T-helper 1 cell treated with Interleukin-12 subunit alpha and Interleukin-12 subunit beta and Interleukin-4 antibody, amounts not matched to agents 30 μg/mL and 1 μg/mL, for 36 hours (primary cell): ENCODE measurements at regions not wholly inside any gene's neighbourhood (a gene's known extent, or its start where the extent isn't known, plus 50 kb on each side); places are given as distances from the start of the nearest gene placed in this dataset.
"Not testable (repeated sequence)": the region's sequence is repeated elsewhere in the genome, so short reads cannot be mapped to it uniquely, and the experiment has no call there.

ENCODE experiments used
- H3K27ac Mint-ChIP-seq: one replicate; pipeline ENCODE4 v1.8.0; 2021; ENCODE audit warnings: mild to moderate bottlenecking, mixed read lengths
- H3K27me3 Mint-ChIP-seq: one replicate; pipeline ENCODE4 v1.8.0; 2021; ENCODE audit warnings: low read depth, mixed read lengths
- H3K36me3 Mint-ChIP-seq: one replicate; pipeline ENCODE4 v1.8.0; 2021; ENCODE audit warnings: low read depth, mixed read lengths
- H3K4me1 Mint-ChIP-seq: one replicate; pipeline ENCODE4 v1.8.0; 2021; ENCODE audit warnings: low read depth, mixed read lengths
- H3K4me3 Mint-ChIP-seq: one replicate; pipeline ENCODE4 v1.8.0; 2021; ENCODE audit warnings: mild to moderate bottlenecking, moderate library complexity, mixed read lengths
- H3K9me3 Mint-ChIP-seq: one replicate; pipeline ENCODE4 v1.8.0; 2021; ENCODE audit warnings: mixed read lengths

DNA sequence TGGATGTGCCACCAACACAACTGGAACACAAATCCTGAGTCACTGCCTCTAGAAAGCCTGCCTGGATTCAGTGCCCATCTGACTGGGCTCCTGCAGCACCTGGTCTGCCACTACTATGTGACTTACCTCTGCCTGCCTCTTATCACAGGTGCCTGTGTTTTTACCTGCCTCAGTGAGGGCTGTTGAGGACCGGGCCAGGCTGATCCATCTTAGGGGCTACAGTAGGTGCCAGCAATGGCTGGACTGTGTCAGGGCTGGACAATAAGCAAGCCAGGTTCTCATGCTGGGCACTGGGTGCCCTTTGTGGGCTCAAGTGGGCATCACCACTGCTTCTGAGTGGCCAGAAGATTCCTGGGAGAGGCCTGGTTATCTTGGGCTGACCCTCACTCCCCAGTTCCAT, 948.6 kb upstream of the TPTE start:
- H3K27ac Mint-ChIP-seq, H3K36me3 Mint-ChIP-seq, H3K27me3 Mint-ChIP-seq, H3K4me3 Mint-ChIP-seq, H3K9me3 Mint-ChIP-seq, H3K4me1 Mint-ChIP-seq: not testable (repeated sequence)

DNA sequence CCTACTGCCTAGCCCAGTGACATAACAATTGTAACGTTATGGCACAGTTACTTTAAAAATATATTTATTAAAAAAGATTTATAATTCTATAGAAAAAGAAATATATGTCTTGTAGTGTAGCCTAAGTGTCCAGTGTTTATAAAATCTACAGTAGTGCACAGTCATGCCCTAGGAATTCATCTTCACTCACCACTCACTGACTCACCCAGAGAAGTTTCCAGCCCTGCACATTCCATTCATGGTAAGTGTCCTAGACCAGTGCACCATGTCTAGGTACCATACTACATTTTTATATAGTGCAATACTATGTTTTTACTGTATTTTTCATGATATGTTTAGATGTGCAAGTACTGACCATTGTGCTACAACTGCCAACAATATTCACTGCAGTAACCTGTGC, 947.9 kb upstream of the TPTE start:
- H3K27ac Mint-ChIP-seq, H3K4me1 Mint-ChIP-seq, H3K4me3 Mint-ChIP-seq, H3K9me3 Mint-ChIP-seq, H3K27me3 Mint-ChIP-seq, H3K36me3 Mint-ChIP-seq: not testable (repeated sequence)

DNA sequence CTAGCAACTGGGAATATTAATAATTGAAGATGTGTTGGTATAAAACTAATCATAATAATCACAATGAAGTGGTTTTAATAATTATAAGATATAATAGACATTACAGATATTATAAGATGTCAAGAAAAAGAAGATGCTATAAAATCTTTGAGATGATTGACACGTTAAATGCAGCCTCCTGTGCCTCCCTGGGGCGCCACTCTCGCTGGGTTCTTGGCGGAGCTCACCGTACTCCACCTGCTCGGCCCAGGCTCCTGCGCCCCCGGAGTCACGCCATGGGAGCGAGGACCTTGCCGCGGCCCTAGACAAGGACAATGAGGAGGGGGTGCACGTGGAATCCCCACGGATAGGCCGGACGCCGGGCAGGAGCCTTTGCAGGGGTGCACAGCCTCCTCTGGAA, 942.1 kb upstream of the TPTE start:
- not testable (repeated sequence) for H3K27me3 Mint-ChIP-seq, H3K4me3 Mint-ChIP-seq, H3K27ac Mint-ChIP-seq

DNA sequence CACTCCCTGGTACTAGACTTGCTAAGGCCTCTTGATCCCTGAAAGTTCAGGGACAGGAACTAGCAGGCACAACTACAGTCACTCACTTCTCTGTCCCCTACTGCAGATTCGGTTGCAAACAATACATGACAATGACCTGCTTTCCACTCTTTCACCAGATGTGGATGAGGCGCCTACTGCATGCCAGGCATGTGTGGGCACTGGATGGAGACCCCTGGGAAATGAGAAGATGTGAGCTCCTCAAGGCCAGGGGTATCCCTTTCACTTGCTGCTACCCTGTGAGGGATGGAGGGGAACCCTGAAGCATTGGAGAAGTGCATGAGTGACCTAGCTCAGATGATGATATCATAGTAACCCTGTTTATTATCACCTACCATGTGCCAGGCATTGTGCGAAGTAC, 933.4 kb upstream of the TPTE start:
- H3K36me3 Mint-ChIP-seq, H3K27ac Mint-ChIP-seq, H3K27me3 Mint-ChIP-seq, H3K4me3 Mint-ChIP-seq, H3K4me1 Mint-ChIP-seq, H3K9me3 Mint-ChIP-seq: not testable (repeated sequence)

More for the DNA sequence above, 942.1 kb upstream of the TPTE start:
- H3K9me3 Mint-ChIP-seq, H3K36me3 Mint-ChIP-seq, H3K4me1 Mint-ChIP-seq: not testable (repeated sequence)

DNA sequence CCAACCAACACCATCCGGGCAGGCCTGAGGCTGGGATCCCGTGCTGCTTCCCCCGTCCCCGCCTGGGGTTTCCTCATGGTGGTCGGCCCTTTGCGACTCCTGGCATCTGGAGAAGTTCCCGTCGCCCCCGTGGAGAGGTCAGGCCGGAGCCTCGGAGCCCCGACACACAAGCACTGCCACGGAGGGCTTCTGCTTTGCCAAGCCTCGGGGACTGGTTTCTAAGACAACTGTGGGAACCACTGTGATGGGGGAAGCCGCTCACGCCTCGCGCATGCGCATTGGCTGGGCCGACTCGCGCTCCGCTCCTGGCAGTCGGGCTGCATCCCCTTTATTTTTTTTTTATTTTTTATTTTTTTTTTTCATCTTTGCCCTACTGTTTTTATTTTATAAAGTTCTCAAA, 928.8 kb upstream of the TPTE start:
- not testable (repeated sequence) for H3K36me3 Mint-ChIP-seq, H3K9me3 Mint-ChIP-seq, H3K27me3 Mint-ChIP-seq, H3K4me3 Mint-ChIP-seq, H3K4me1 Mint-ChIP-seq, H3K27ac Mint-ChIP-seq

DNA sequence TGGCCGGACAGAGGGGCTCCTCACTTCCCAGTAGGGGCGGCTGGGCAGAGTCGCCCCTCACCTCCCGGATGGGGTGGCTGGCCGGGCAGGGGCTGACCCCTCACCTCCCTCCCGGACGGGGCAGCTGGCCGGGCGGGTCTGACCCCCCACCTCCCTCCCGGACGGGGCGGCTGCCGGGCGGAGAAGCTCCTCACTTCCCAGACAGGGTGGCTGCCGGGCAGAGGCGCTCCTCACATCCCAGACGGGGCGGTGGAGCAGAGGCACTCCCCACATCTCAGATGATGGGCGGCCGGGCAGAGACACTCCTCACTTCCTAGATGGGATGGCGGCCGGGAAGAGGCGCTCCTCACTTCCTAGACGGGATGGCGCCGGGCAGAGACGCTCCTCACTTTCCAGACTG, 927.7 kb upstream of the TPTE start:
- H3K27me3 Mint-ChIP-seq, H3K9me3 Mint-ChIP-seq, H3K36me3 Mint-ChIP-seq, H3K4me3 Mint-ChIP-seq, H3K27ac Mint-ChIP-seq, H3K4me1 Mint-ChIP-seq: not testable (repeated sequence)

DNA sequence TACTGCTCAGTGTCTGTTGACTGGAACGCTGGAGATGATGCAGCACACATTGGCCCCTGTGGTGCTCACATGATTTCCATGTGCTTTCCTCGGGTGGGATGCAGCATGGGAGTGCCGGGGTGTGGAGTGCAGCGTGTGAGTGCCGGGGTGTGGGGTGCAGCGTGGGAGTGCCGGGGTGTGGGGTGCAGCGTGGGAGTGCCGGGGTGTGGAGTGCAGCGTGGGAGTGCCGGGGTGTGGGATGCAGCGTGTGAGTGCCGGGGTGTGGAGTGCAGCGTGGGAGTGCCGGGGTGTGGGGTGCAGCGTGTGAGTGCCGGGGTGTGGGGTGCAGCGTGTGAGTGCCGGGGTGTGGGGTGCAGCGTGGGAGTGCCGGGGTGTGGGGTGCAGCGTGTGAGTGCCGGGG, 907.4 kb upstream of the TPTE start:
- not testable (repeated sequence) for H3K9me3 Mint-ChIP-seq, H3K36me3 Mint-ChIP-seq, H3K27me3 Mint-ChIP-seq, H3K4me1 Mint-ChIP-seq, H3K4me3 Mint-ChIP-seq, H3K27ac Mint-ChIP-seq

DNA sequence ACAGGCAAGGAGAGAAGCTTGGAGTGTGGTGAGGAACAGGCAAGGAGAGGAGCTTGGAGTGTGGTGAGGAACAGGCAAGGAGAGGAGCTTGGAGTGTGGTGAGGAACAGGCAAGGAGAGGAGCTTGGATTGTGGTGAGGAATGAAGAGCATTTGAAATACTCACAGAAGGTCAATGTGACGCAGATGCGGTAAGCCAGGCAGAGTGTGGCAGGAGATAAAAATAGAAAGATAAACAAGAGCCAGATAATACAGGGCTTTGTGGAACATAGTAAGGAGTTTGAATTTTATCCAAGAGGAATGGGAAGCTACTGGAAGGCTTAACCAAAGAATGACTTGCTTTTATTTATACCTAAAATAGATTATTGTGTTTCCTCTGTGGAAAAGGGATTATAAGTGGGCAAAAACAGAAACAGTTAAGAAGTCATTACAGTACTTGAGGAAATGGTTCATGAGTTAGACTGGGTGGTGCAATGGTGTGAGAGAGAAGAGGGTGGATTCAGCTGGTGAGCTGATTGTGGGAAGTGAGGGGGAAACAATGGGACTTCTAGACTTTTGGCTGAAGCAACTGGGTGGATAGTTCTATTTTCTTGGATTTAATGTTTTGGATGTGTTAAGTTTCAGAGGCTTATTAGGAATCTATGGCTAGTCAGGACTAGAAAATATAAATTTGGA, 900.1 kb upstream of the TPTE start:
- not testable (repeated sequence) for H3K9me3 Mint-ChIP-seq, H3K27me3 Mint-ChIP-seq, H3K36me3 Mint-ChIP-seq, H3K27ac Mint-ChIP-seq, H3K4me3 Mint-ChIP-seq, H3K4me1 Mint-ChIP-seq

DNA sequence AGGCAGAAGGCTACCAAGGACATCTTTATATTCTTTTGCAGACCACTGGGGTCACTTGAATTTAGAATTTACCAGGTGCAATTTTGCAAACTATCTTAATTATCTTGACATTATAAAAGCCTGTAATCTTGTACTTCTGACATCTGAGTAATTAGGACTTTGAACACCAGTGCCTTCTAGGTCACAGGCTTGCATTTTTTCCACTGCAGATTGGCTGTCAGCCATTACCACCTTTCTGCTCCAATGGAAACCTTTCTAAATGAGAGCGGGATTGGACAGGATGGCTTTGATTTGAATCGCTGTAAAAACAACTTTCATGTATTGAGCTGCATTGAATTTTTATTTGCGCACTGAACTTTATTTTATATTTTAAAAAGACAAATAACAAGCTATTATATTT, 893.3 kb upstream of the TPTE start:
- H3K36me3 Mint-ChIP-seq, H3K9me3 Mint-ChIP-seq, H3K27me3 Mint-ChIP-seq, H3K27ac Mint-ChIP-seq, H3K4me3 Mint-ChIP-seq, H3K4me1 Mint-ChIP-seq: not testable (repeated sequence)

DNA sequence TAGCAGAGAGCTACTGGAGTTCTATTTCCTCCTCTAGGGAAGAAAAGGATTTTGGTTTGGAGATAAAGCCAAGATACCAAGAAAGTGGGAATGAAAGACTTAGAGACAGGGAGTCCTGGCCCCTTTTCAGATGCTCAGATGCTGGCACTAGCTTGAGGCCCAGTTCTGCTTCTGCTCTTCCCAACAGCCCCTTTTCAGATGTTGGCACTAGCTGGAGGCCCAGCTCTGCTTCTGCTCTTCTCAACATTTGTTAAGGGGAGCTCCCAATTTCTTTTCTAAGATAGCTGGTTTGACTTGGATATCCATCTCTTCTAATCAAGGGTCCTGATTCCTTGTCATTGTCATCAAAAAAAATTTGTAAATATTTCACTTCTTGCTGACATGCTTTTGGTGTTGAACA, 874.0 kb upstream of the TPTE start:
- not testable (repeated sequence) for H3K4me1 Mint-ChIP-seq, H3K27ac Mint-ChIP-seq, H3K27me3 Mint-ChIP-seq, H3K4me3 Mint-ChIP-seq, H3K36me3 Mint-ChIP-seq
- H3K9me3 Mint-ChIP-seq = peaks cover 23% of the 10 kb centered on the region

DNA sequence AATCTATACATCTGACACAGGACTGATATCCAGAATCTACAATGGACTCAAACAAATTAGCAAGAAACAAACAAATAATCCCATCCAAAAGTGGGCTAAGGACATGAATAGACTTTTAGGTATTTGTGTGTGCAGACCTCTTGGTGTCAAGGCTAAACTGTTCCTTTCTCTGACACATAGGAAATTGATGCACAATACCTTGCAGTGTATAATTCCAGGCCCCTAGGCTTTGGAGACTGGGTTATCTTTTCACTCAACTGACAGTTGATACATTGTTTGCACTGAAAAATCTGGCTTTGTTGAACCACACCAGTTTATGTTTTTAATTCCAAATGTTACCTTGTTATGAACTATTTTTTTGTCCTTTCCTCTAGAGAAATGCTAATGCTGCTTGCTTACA, 873.1 kb upstream of the TPTE start:
- not testable (repeated sequence) for H3K36me3 Mint-ChIP-seq, H3K4me1 Mint-ChIP-seq, H3K27ac Mint-ChIP-seq, H3K27me3 Mint-ChIP-seq, H3K4me3 Mint-ChIP-seq
- H3K9me3 Mint-ChIP-seq = peaks cover 28% of the 10 kb centered on the region

DNA sequence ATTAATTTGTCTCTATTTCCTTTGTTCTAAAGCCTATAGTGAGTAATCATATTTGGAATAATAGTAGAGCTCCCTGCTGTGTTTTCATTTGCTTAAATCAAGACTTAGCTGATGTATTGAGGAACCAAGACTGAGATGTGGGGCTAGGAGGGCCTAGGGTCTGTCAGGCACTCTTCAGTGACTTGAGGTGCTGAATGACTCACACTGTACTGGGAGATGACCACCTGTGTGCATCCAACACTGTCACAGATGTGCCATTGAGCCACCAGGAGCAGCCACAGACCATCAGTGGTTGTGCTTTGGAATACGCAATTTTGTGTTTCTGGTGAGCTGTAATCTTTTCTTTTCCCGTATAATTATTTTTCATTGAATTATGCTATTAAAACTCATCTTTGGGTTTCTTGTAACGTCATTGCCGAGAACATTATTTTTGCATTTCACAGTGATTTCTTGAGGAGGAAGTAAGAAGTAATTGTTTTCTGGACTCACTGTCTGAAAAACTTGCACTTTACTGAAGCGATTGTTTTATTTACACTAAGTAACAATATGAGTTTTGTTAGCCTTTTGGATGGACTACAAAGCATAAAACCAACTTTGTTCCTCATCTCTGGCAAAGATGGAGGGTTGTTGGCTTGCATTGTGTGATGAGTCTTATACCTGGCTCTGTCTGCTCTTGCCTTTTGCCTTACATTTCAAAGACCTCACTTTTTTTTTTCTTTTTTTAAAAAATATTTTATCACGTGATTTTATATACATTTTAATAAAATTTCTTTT, 872.2 kb upstream of the TPTE start:
- not testable (repeated sequence) for H3K4me3 Mint-ChIP-seq, H3K27ac Mint-ChIP-seq, H3K36me3 Mint-ChIP-seq, H3K4me1 Mint-ChIP-seq, H3K27me3 Mint-ChIP-seq
- H3K9me3 Mint-ChIP-seq = peaks cover 28% of the 10 kb centered on the region

DNA sequence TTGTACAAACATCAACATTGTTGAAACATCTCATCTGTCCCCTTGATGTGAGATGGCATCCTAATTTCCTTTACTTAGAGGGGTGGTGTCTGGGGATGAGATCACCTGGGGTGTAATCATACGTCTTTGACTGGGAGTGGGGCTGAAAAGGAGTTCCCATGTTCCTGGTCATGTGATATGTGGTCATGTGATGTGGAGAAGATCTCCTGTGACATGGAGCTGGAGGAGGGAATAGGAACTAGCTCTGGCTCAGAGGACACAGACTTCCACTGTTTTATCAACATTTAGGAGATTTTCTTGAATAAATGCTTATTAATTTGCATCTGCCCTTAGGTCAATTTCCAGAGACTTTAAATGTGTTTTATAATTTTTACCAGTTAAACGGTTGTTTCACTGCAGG, 868.6 kb upstream of the TPTE start:
- not testable (repeated sequence) for H3K4me1 Mint-ChIP-seq, H3K36me3 Mint-ChIP-seq, H3K27me3 Mint-ChIP-seq, H3K4me3 Mint-ChIP-seq, H3K27ac Mint-ChIP-seq
- peaks cover 29% of the 10 kb centered on the region for H3K9me3 Mint-ChIP-seq

DNA sequence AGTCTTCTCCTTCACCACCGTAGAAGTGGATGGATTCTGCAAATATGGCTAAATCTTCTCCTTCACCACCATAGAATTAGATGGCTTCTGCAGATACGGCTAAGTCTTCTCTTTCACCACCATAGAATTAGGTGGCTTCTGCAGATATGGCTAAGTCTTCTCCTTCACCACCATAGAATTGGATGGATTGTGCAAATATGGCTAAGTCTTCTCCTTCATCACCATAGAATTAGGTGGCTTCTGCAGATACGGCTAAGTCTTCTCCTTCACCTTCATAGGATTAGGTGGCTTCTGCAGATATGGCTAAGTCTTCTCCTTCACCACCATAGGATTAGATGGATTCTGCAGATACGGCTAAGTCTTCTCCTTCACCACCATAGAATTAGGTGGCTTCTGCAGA, 866.2 kb upstream of the TPTE start:
- H3K4me3 Mint-ChIP-seq, H3K4me1 Mint-ChIP-seq, H3K27ac Mint-ChIP-seq, H3K27me3 Mint-ChIP-seq, H3K36me3 Mint-ChIP-seq: not testable (repeated sequence)
- peaks cover 25% of the 10 kb centered on the region for H3K9me3 Mint-ChIP-seq

DNA sequence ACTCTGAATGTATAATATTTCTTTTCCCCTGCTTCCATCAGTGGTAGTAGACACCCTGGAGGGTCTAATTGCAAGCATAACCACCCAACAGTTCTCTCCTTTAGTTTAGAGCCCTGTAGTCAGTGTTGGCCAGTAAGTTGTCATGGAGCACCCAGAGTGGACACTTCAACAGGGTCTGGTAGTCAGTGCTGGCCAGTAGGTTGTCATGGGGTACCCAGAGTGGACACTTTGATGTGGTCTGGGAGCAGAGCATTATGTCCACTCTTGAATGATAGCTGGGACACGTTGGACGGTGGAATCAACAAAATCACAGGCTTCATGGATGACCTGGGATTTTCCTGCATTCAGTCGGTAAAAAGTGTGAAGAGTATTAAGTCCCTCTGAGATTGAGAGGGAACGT, 864.9 kb upstream of the TPTE start:
- H3K4me1 Mint-ChIP-seq = not testable (repeated sequence)

DNA sequence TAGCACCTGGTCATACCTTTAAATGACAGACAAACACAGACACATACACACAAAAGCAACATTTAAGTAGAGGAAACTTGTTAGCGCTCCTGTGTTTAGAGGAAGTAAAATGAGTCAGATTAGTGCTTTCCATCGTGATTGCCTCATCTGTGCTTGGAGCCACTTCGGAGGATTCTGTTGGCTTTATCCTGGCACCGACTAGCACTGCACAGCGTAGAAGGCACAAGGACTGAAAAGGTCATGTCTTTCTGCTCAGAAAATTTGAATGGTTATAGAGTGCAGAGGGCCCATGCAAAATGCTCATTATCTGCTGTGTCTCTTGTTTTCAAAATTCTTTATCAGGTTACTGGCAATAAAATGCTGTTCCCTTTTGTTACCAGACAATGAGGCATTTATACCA, 863.6 kb upstream of the TPTE start:
- H3K4me1 Mint-ChIP-seq, H3K27ac Mint-ChIP-seq, H3K27me3 Mint-ChIP-seq, H3K36me3 Mint-ChIP-seq, H3K4me3 Mint-ChIP-seq: not testable (repeated sequence)
- H3K9me3 Mint-ChIP-seq = peaks cover 17% of the 10 kb centered on the region

More for the DNA sequence above, 864.9 kb upstream of the TPTE start:
- not testable (repeated sequence) for H3K27me3 Mint-ChIP-seq, H3K27ac Mint-ChIP-seq, H3K4me3 Mint-ChIP-seq, H3K36me3 Mint-ChIP-seq
- H3K9me3 Mint-ChIP-seq = peaks cover 23% of the 10 kb centered on the region
